T-helper 17 cell (primary cell): ENCODE measurements at regions not wholly inside any gene's neighbourhood (a gene's known extent, or its start where the extent isn't known, plus 50 kb on each side); places are given as distances from the start of the nearest gene placed in this dataset.
"Not testable (repeated sequence)": the region's sequence is repeated elsewhere in the genome, so short reads cannot be mapped to it uniquely, and the experiment has no call there.

Experiments
- ATAC-seq: fragments of 150-1000 bp; cut with Tn5 transposase; 2 replicates; pipeline ENCODE4 v1.10.0; 2021; ENCODE audit warnings: mild to moderate bottlenecking, moderate library complexity
- DNase-seq, 3 donors: peaks; one replicate each; pipeline versions ENCODE4 v3.0.0 to v3.0.0-alpha.2; 2020 to 2021
- H3K9me3 ChIP-seq: one replicate; pipeline ENCODE4 v1.7.0; 2013; ENCODE audit warnings: low read length, mild to moderate bottlenecking; ENCODE audit not compliant: control insufficient read depth, poor library complexity, severe bottlenecking
- H3K27ac Mint-ChIP-seq: one replicate; pipeline ENCODE4 v1.8.0; 2022; ENCODE audit warnings: mild to moderate bottlenecking, moderate library complexity, mixed read lengths
- H3K27me3 Mint-ChIP-seq: one replicate; pipeline ENCODE4 v1.8.0; 2022; ENCODE audit warnings: mixed read lengths
- H3K36me3 Mint-ChIP-seq: one replicate; pipeline ENCODE4 v1.8.0; 2022; ENCODE audit warnings: low read depth, mixed read lengths
- H3K4me1 Mint-ChIP-seq: one replicate; pipeline ENCODE4 v1.8.0; 2022; ENCODE audit warnings: mild to moderate bottlenecking, mixed read lengths
- H3K4me3 Mint-ChIP-seq: one replicate; pipeline ENCODE4 v1.8.0; 2022; ENCODE audit warnings: mild to moderate bottlenecking, moderate library complexity, mixed read lengths

GRCh38 chr4:180330521-180330920 is 1912.7 kb upstream of the TENM3 start:
- no peak for ATAC-seq
- peaks cover 3% of the 10 kb centered on the region for H3K9me3 ChIP-seq
- DNase-seq, result no peak
- Mint-ChIP-seq H3K4me1 (no peaks in the 10 kb centered on the region), H3K4me3 (no peak overlapping the region), H3K36me3 (no peaks in the 10 kb centered on the region), H3K27ac (no peak overlapping the region), H3K27me3 (no peaks in the 10 kb centered on the region)

- Mint-ChIP-seq H3K4me1 (no peaks in the 10 kb centered on the region), H3K4me3 (no peak overlapping the region), H3K27ac (no peak overlapping the region), H3K27me3 (no peaks in the 10 kb centered on the region), H3K36me3 (no peaks in the 10 kb centered on the region)
- peaks cover 3% of the 10 kb centered on the region for H3K9me3 ChIP-seq
- ATAC-seq, result no peak
- DNase-seq, result no peak
These were observed 1910.0 kb upstream of the TENM3 start for GRCh38 chr4:180333162-180333561.

GRCh38 chr4:180335566-180335965 is 1907.6 kb upstream of the TENM3 start:
- Mint-ChIP-seq H3K27me3 (no peaks in the 10 kb centered on the region), H3K36me3 (no peaks in the 10 kb centered on the region), H3K4me1 (no peaks in the 10 kb centered on the region), H3K27ac (no peak overlapping the region), H3K4me3 (no peak overlapping the region)
- H3K9me3 ChIP-seq, result peaks cover 3% of the 10 kb centered on the region
- DNase-seq (no peak), ATAC-seq (no peak)

- DNase-seq (no peak), ATAC-seq (no peak)
- Mint-ChIP-seq H3K27ac (no peak overlapping the region), H3K4me1 (no peaks in the 10 kb centered on the region), H3K4me3 (no peak overlapping the region), H3K27me3 (no peaks in the 10 kb centered on the region), H3K36me3 (no peaks in the 10 kb centered on the region)
- H3K9me3 ChIP-seq, result peaks cover 3% of the 10 kb centered on the region
These were observed 1906.6 kb upstream of the TENM3 start for GRCh38 chr4:180336494-180337090.

- Mint-ChIP-seq H3K4me3 (no peak overlapping the region), H3K27ac (no peak overlapping the region), H3K4me1 (no peaks in the 10 kb centered on the region), H3K36me3 (no peaks in the 10 kb centered on the region), H3K27me3 (no peaks in the 10 kb centered on the region)
- ATAC-seq (no peak), DNase-seq (no peak)
- H3K9me3 ChIP-seq, result peaks cover 5% of the 10 kb centered on the region
These were observed 1901.3 kb upstream of the TENM3 start for GRCh38 chr4:180341926-180342325.

- H3K9me3 ChIP-seq, result no peaks in the 10 kb centered on the region
- H3K36me3 Mint-ChIP-seq, result no peaks in the 10 kb centered on the region
- no peaks in the 10 kb centered on the region for H3K27me3 Mint-ChIP-seq
- ATAC-seq (no peak), DNase-seq (no peak)
- no peaks in the 10 kb centered on the region for H3K4me1 Mint-ChIP-seq
- H3K27ac Mint-ChIP-seq, result no peak overlapping the region
- H3K4me3 Mint-ChIP-seq, result no peak overlapping the region
These were observed 1892.3 kb upstream of the TENM3 start for GRCh38 chr4:180350901-180351300.

- no peak for DNase-seq
These were observed 1886.4 kb upstream of the TENM3 start for GRCh38 chr4:180356766-180357165.

GRCh38 chr4:180360113-180360512 is 1883.1 kb upstream of the TENM3 start:
- H3K27ac Mint-ChIP-seq, H3K4me1 Mint-ChIP-seq, H3K27me3 Mint-ChIP-seq, ATAC-seq, H3K36me3 Mint-ChIP-seq, H3K4me3 Mint-ChIP-seq, DNase-seq, H3K9me3 ChIP-seq: not testable (repeated sequence)

More at GRCh38 chr4:180356766-180357165, 1886.4 kb upstream of the TENM3 start:
- H3K4me1 Mint-ChIP-seq, result no peaks in the 10 kb centered on the region
- ATAC-seq, result no peak
- no peak overlapping the region for H3K27ac Mint-ChIP-seq
- H3K27me3 Mint-ChIP-seq, result no peaks in the 10 kb centered on the region
- no peaks in the 10 kb centered on the region for H3K36me3 Mint-ChIP-seq
- H3K4me3 Mint-ChIP-seq, result no peak overlapping the region
- no peaks in the 10 kb centered on the region for H3K9me3 ChIP-seq

- H3K9me3 ChIP-seq, result no peaks in the 10 kb centered on the region
- H3K27ac Mint-ChIP-seq, result no peak overlapping the region
- no peak overlapping the region for H3K4me3 Mint-ChIP-seq
- H3K36me3 Mint-ChIP-seq, result no peaks in the 10 kb centered on the region
- no peak for DNase-seq
- no peak for ATAC-seq
- H3K27me3 Mint-ChIP-seq, result no peaks in the 10 kb centered on the region
- H3K4me1 Mint-ChIP-seq, result no peaks in the 10 kb centered on the region
These were observed 1879.4 kb upstream of the TENM3 start for GRCh38 chr4:180363815-180364214.

- H3K27me3 Mint-ChIP-seq, result no peaks in the 10 kb centered on the region
- H3K9me3 ChIP-seq, result no peaks in the 10 kb centered on the region
- no peaks in the 10 kb centered on the region for H3K4me1 Mint-ChIP-seq
- ATAC-seq (no peak), DNase-seq (no peak)
- H3K36me3 Mint-ChIP-seq, result no peaks in the 10 kb centered on the region
- H3K4me3 Mint-ChIP-seq, result no peak overlapping the region
- no peak overlapping the region for H3K27ac Mint-ChIP-seq
These were observed 1870.5 kb upstream of the TENM3 start for GRCh38 chr4:180372691-180373090.

GRCh38 chr4:180377741-180378140 is 1865.5 kb upstream of the TENM3 start:
- Mint-ChIP-seq H3K27me3 (no peaks in the 10 kb centered on the region), H3K36me3 (no peaks in the 10 kb centered on the region), H3K4me3 (no peak overlapping the region), H3K4me1 (no peaks in the 10 kb centered on the region), H3K27ac (no peak overlapping the region)
- no peaks in the 10 kb centered on the region for H3K9me3 ChIP-seq
- no peak for ATAC-seq
- DNase-seq, result no peak

GRCh38 chr4:180380733-180381132 is 1862.5 kb upstream of the TENM3 start:
- no peak for DNase-seq
- H3K27me3 Mint-ChIP-seq, result no peaks in the 10 kb centered on the region

GRCh38 chr4:180391613-180392012 is 1851.6 kb upstream of the TENM3 start:
- no peak overlapping the region for H3K4me3 Mint-ChIP-seq
- no peak overlapping the region for H3K27ac Mint-ChIP-seq

More at GRCh38 chr4:180380733-180381132, 1862.5 kb upstream of the TENM3 start:
- Mint-ChIP-seq H3K4me3 (no peak overlapping the region), H3K36me3 (no peaks in the 10 kb centered on the region), H3K27ac (no peak overlapping the region), H3K4me1 (no peaks in the 10 kb centered on the region)
- no peaks in the 10 kb centered on the region for H3K9me3 ChIP-seq
- no peak for ATAC-seq

GRCh38 chr4:180394312-180394711 is 1848.9 kb upstream of the TENM3 start:
- no peak for DNase-seq
- H3K4me1 Mint-ChIP-seq, result no peaks in the 10 kb centered on the region
- ATAC-seq, result no peak
- no peaks in the 10 kb centered on the region for H3K36me3 Mint-ChIP-seq
- H3K9me3 ChIP-seq, result no peaks in the 10 kb centered on the region
- no peak overlapping the region for H3K27ac Mint-ChIP-seq
- no peaks in the 10 kb centered on the region for H3K27me3 Mint-ChIP-seq
- no peak overlapping the region for H3K4me3 Mint-ChIP-seq

More at GRCh38 chr4:180391613-180392012, 1851.6 kb upstream of the TENM3 start:
- Mint-ChIP-seq H3K36me3 (no peaks in the 10 kb centered on the region), H3K4me1 (no peaks in the 10 kb centered on the region), H3K27me3 (no peaks in the 10 kb centered on the region)
- DNase-seq (no peak), ATAC-seq (no peak)
- no peaks in the 10 kb centered on the region for H3K9me3 ChIP-seq
